ENCODE measurements at regions not wholly inside any gene's neighbourhood (a gene's known extent, or its start where the extent isn't known, plus 50 kb on each side); places are given as distances from the start of the nearest gene placed in this dataset.
"Not testable (repeated sequence)": the region's sequence is repeated elsewhere in the genome, so short reads cannot be mapped to it uniquely, and the experiment has no call there.

GRCh38 chr2:105522645-105523044 is 123.8 kb upstream of the FHL2 start:
- DNase-seq: no peak

- no peak for DNase-seq
Observed at GRCh38 chr2:105521616-105522015, 122.8 kb upstream of the FHL2 start.

- no peak for DNase-seq
Observed at GRCh38 chr2:105521176-105521575, 122.3 kb upstream of the FHL2 start.

- no peak for DNase-seq
Observed at GRCh38 chr2:105519516-105519915, 120.7 kb upstream of the FHL2 start.

GRCh38 chr2:105518897-105519296 is 120.0 kb upstream of the FHL2 start:
- DNase-seq: no peak

- DNase-seq: peak; percentile 56
Observed at GRCh38 chr2:105517814-105518705, 119.2 kb upstream of the FHL2 start.

GRCh38 chr2:105515581-105516415 is 116.9 kb upstream of the FHL2 start:
- no peak for DNase-seq

- no peak for DNase-seq
Observed at GRCh38 chr2:105514576-105514975, 115.7 kb upstream of the FHL2 start.

- DNase-seq: no peak
Observed at GRCh38 chr2:105510761-105511528, 112.1 kb upstream of the FHL2 start.

- DNase-seq: no peak
Observed at GRCh38 chr2:105509269-105510086, 110.6 kb upstream of the FHL2 start.

GRCh38 chr2:105506860-105507259 is 108.0 kb upstream of the FHL2 start:
- not testable (repeated sequence) for DNase-seq

- DNase-seq: no peak
Observed at GRCh38 chr2:105504459-105504858, 105.6 kb upstream of the FHL2 start.

- no peak for DNase-seq
Observed at GRCh38 chr2:105502625-105503334, 103.9 kb upstream of the FHL2 start.

- no peak for DNase-seq
Observed at GRCh38 chr2:105498281-105498846, 99.5 kb upstream of the FHL2 start.

GRCh38 chr2:105497094-105497493 is 98.2 kb upstream of the FHL2 start:
- no peak for DNase-seq

- no peak for DNase-seq
Observed at GRCh38 chr2:105496271-105496670, 97.4 kb upstream of the FHL2 start.

- DNase-seq: no peak
Observed at GRCh38 chr2:105494683-105495425, 96.0 kb upstream of the FHL2 start.

- DNase-seq: no peak
Observed at GRCh38 chr2:105490956-105491355, 92.1 kb upstream of the FHL2 start.

GRCh38 chr2:105490204-105490603 is 91.4 kb upstream of the FHL2 start:
- DNase-seq: no peak

- no peak for DNase-seq
Observed at GRCh38 chr2:105489168-105489878, 90.5 kb upstream of the FHL2 start.
